SK-N-MC (cell line): ENCODE measurements at regions not wholly inside any gene's neighbourhood (a gene's known extent, or its start where the extent isn't known, plus 50 kb on each side); places are given as distances from the start of the nearest gene placed in this dataset.

Experiments used
- DNase-seq: peaks from one replicate; pipeline ENCODE4 v3.0.0-alpha.2; 2011; ENCODE audit warnings: low read depth, low spot score
- H3K27ac ChIP-seq: fragments of 200-600 bp; sonication (generic); 2 replicates; pipeline ENCODE4 v1.5.1; 2016; ENCODE audit warnings: mixed run types
- H3K36me3 ChIP-seq: fragments of 200-600 bp; sonication (generic); 2 replicates; pipeline ENCODE4 v1.6.1; 2017; ENCODE audit warnings: antibody characterized with exemption, low read length, mixed read lengths; ENCODE audit not compliant: insufficient read depth
- H3K4me3 ChIP-seq: fragments of 200-600 bp; sonication (generic); 2 replicates; pipeline ENCODE4 v1.5.1; 2016
- H3K9ac ChIP-seq: fragments of 200-600 bp; sonication (generic); 2 replicates; pipeline ENCODE4 v1.8.0; 2017; ENCODE audit warnings: mixed run types, mixed read lengths; ENCODE audit not compliant: insufficient read length
- H3K9me3 ChIP-seq: fragments of 200-600 bp; sonication (generic); 2 replicates; pipeline ENCODE4 v1.6.1; 2017; ENCODE audit warnings: low read depth, mild to moderate bottlenecking, antibody characterized with exemption, low read length, moderate library complexity, mixed read lengths
- EZH2 ChIP-seq: fragments of 200-600 bp; sonication (generic); IDR thresholded peaks from one replicate; pipeline ENCODE4 v1.6.1; 2017; ENCODE audit warnings: antibody characterized with exemption
- FOXP2 ChIP-seq: optimal IDR thresholded peaks from 2 replicates; pipeline ENCODE3; 2011; ENCODE audit warnings: mild to moderate bottlenecking, moderate library complexity; ENCODE audit not compliant: insufficient read depth; ENCODE audit errors: extremely low read length, control extremely low read depth
- POLR2AphosphoS5 ChIP-seq: IDR thresholded peaks from 2 replicates; pipeline ENCODE4 v1.6.1; 2012; ENCODE audit warnings: mild to moderate bottlenecking, low read depth, low read length, borderline replicate concordance

- DNase-seq, result no peak
- Histone ChIP-seq H3K9ac (no peak overlapping the region), H3K4me3 (no peak overlapping the region), H3K9me3 (no peaks in the 10 kb centered on the region), H3K36me3 (no peaks in the 10 kb centered on the region), H3K27ac (no peak overlapping the region)
- TF ChIP-seq POLR2AphosphoS5 (no peak), FOXP2 (no peak), EZH2 (no peak)
Observed at GRCh38 chr10:25661632-25662031, 272.4 kb upstream of the MYO3A start.

DNA sequence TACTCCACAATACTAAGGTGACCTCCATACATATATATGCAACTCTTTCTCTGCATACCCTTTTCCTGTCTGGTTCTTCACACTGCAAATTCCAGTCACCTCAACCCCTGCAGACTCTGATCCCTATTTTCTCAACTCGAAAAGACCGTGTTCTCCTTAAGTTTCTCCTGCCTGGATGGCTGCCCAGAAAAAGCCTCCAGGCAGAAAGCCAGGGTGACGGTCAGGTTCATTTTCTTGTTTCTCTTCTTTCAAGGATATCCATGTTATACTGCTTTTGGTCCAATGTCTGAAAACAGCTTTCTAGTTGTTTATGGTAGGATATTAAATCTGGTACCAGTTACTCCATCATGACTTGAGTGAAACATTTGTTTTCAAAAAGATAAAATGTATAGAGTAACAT, 267.8 kb upstream of the MYO3A start:
- DNase-seq, result no peak
- H3K9me3 ChIP-seq, result no peaks in the 10 kb centered on the region
- TF ChIP-seq POLR2AphosphoS5 (no peak), EZH2 (no peak), FOXP2 (no peak)

GRCh38 chr10:25675204-25675603, 258.8 kb upstream of the MYO3A start:
- H3K27ac ChIP-seq, result no peak overlapping the region
- no peak overlapping the region for H3K4me3 ChIP-seq
- TF ChIP-seq FOXP2 (no peak), EZH2 (no peak), POLR2AphosphoS5 (no peak)
- H3K9ac ChIP-seq, result no peak overlapping the region
- no peaks in the 10 kb centered on the region for H3K36me3 ChIP-seq
- no peaks in the 10 kb centered on the region for H3K9me3 ChIP-seq
- no peak for DNase-seq

More for the DNA sequence above, 267.8 kb upstream of the MYO3A start:
- no peak overlapping the region for H3K4me3 ChIP-seq
- H3K27ac ChIP-seq, result no peak overlapping the region
- H3K9ac ChIP-seq, result no peak overlapping the region
- H3K36me3 ChIP-seq, result no peaks in the 10 kb centered on the region

DNA sequence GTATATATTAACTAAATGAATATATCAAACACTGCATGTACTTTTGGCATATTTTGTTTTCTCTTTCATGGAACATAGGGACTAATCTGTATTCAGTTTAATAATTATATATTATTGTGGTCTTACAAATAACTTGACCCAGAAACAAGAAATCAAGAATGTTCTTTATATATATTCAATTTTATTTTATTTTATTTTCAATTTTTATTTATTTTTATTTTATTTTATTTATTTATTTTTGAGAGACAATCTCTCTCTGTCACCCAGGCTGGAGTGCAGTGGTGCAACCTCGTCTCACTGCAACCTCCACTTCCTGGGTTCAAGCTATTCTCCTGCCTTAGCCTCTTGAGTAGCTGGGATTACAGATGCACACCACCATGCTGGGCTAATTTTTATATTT, 258.4 kb upstream of the MYO3A start:
- DNase-seq, result no peak
- no peak overlapping the region for H3K4me3 ChIP-seq
- H3K9ac ChIP-seq, result no peak overlapping the region
- no peaks in the 10 kb centered on the region for H3K9me3 ChIP-seq
- TF ChIP-seq EZH2 (no peak), FOXP2 (no peak), POLR2AphosphoS5 (no peak)
- H3K27ac ChIP-seq, result no peak overlapping the region
- no peaks in the 10 kb centered on the region for H3K36me3 ChIP-seq

DNA sequence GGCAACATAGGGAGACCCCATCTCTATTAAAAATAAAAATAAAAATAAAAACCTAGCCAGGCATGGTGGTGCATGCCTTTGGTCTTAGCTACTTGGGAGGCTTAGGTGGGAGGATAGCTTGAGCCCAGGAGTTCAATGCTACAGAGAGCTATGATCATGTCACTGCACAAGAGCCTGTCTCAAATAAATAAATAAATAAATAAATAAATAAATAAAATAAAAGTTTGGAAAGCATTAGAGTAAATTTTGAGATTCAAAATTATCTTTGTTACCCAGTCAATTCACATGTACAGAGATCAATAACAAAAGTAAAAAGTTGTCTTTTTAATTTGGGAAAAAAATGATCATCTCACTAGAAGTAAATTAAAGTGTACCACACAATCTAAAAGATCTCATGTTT, 255.8 kb upstream of the MYO3A start:
- Histone ChIP-seq H3K9me3 (no peaks in the 10 kb centered on the region), H3K36me3 (no peaks in the 10 kb centered on the region), H3K27ac (no peak overlapping the region), H3K4me3 (no peak overlapping the region), H3K9ac (no peak overlapping the region)
- no peak for TF ChIP-seq FOXP2
- TF ChIP-seq POLR2AphosphoS5, result no peak
- no peak for TF ChIP-seq EZH2
- no peak for DNase-seq

GRCh38 chr10:25678666-25679065, 255.4 kb upstream of the MYO3A start:
- no peak for DNase-seq

GRCh38 chr10:25682203-25682851, 251.7 kb upstream of the MYO3A start:
- no peak overlapping the region for H3K4me3 ChIP-seq
- H3K36me3 ChIP-seq, result no peaks in the 10 kb centered on the region
- no peak for DNase-seq
- H3K9ac ChIP-seq, result no peak overlapping the region
- no peaks in the 10 kb centered on the region for H3K9me3 ChIP-seq
- TF ChIP-seq POLR2AphosphoS5 (no peak), EZH2 (no peak), FOXP2 (no peak)
- no peak overlapping the region for H3K27ac ChIP-seq

More at GRCh38 chr10:25678666-25679065, 255.4 kb upstream of the MYO3A start:
- H3K9ac ChIP-seq, result no peak overlapping the region
- H3K36me3 ChIP-seq, result no peaks in the 10 kb centered on the region
- no peaks in the 10 kb centered on the region for H3K9me3 ChIP-seq
- TF ChIP-seq FOXP2, result no peak
- TF ChIP-seq EZH2, result no peak
- no peak for TF ChIP-seq POLR2AphosphoS5
- no peak overlapping the region for H3K4me3 ChIP-seq
- no peak overlapping the region for H3K27ac ChIP-seq

GRCh38 chr10:25683344-25683743, 250.7 kb upstream of the MYO3A start:
- no peak for DNase-seq
- TF ChIP-seq FOXP2 (no peak), EZH2 (no peak)
- Histone ChIP-seq H3K9ac (no peak overlapping the region), H3K36me3 (no peaks in the 10 kb centered on the region), H3K27ac (no peak overlapping the region), H3K4me3 (no peak overlapping the region), H3K9me3 (no peaks in the 10 kb centered on the region)

- DNase-seq, result no peak
- TF ChIP-seq FOXP2 (no peak), POLR2AphosphoS5 (no peak), EZH2 (no peak)
- no peak overlapping the region for H3K9ac ChIP-seq
Observed at GRCh38 chr10:25687521-25687920, 246.5 kb upstream of the MYO3A start.

More at GRCh38 chr10:25687521-25687920, 246.5 kb upstream of the MYO3A start:
- Histone ChIP-seq H3K36me3 (no peaks in the 10 kb centered on the region), H3K9me3 (no peaks in the 10 kb centered on the region), H3K4me3 (no peak overlapping the region), H3K27ac (no peak overlapping the region)
